ENCODE measurements at regions not wholly inside any gene's neighbourhood (a gene's known extent, or its start where the extent isn't known, plus 50 kb on each side); places are given as distances from the start of the nearest gene placed in this dataset.
"Not testable (repeated sequence)": the region's sequence is repeated elsewhere in the genome, so short reads cannot be mapped to it uniquely, and the experiment has no call there.

DNA sequence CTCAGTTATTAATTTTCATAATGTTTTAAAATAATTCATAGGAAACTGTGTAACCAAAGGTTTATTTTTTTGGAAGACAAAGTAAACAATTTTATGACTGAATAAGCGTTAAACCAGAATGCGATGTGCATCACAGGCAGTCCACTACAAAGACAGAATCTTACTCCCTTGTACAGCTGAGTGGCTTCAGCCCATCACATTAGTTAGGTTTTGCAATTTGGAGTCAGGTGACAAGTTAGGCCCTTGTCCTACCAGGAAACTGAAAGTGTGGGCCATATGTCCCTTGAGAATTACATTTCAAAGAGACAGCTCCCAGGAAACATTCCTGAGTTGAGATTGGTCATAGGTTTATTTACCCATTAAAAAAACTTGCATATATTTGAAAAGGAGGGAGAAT lies 156.3 kb downstream of the MEX3B start:
- TF ChIP-seq, protein P1, sequence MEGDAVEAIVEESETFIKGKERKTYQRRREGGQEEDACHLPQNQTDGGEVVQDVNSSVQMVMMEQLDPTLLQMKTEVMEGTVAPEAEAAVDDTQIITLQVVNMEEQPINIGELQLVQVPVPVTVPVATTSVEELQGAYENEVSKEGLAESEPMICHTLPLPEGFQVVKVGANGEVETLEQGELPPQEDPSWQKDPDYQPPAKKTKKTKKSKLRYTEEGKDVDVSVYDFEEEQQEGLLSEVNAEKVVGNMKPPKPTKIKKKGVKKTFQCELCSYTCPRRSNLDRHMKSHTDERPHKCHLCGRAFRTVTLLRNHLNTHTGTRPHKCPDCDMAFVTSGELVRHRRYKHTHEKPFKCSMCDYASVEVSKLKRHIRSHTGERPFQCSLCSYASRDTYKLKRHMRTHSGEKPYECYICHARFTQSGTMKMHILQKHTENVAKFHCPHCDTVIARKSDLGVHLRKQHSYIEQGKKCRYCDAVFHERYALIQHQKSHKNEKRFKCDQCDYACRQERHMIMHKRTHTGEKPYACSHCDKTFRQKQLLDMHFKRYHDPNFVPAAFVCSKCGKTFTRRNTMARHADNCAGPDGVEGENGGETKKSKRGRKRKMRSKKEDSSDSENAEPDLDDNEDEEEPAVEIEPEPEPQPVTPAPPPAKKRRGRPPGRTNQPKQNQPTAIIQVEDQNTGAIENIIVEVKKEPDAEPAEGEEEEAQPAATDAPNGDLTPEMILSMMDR (conservative IDR thresholded peaks at IDR 0.05), result no peak
- H3K27ac ChIP-seq, result no peak overlapping the region

DNA sequence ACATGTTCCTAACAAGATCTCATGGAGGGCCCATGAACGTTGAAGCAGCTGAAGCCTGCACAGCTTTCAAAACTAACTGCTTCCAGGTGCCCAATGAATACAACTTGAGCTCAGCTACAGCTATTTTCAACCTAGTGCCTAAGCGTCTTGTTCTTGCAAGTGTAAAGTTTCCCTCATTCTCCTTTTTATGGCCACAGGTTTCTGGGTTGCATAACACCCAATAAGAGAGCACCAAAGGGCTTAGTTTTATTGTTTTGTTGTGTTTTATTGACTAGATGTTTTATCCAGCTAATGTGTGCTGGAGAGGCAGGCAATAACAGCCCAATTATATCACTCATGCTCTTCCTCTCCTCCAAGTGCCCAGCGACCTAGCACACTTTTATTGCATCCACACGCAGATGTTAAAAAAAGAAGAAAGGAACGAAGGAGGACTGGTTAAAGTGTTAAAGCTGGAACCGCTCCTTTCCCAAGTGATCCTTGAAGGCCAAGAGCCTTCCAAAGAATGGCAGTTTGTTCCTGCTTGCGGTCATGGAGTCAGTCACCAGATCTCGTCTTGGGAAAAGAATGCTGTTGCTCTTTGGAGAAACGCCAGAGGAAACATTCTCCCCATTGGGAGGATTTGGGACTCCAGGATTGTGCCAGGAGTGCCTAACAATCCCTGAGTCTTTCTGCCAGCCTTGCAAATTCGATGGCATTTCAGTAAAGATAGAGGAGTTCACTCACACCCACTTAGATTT lies 156.9 kb downstream of the MEX3B start:
- no peak overlapping the region for H3K27ac ChIP-seq
- TF ChIP-seq, protein P1 (conservative IDR thresholded peaks at IDR 0.05), result no peak

DNA sequence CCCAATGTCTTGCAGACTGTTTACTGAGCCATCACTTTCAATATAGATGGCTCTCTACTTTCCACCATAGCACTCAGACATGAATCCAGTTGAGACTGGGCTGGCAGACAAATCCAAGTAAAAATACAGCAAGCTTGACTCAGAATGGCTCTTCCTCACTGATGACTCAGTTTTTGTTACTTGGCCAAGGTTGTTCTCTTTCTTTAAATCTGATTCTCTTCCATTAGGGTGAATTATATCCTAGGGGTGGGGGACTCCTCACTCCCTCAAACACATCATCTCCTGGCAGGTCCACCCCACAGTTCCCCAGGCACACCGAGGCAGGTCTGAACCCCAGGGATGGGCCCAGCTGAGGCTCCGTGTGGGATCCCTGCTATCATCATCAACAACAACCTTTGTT lies 157.9 kb downstream of the MEX3B start:
- H3K27ac ChIP-seq, result no peak overlapping the region
- TF ChIP-seq, protein P1 (conservative IDR thresholded peaks at IDR 0.05), result no peak

DNA sequence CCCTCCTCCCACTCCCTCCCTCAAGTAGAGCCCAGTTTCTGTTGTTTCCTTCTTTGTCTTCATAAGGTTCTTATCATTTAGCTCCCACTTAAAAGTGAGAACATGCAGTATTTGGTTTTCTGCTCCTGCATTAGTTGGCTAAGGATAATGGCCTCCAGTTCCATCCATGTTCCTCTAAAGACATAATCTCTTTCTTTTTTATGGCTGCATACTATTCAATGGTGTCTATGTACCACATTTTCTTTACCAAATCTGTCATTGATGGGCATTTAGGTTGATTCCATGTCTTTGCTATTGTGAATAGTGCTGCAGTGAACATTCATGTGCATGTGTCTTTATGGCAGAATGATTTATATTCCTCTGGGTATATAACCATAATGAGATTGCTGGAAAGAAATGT lies 158.6 kb downstream of the MEX3B start:
- not testable (repeated sequence) for H3K27ac ChIP-seq

DNA sequence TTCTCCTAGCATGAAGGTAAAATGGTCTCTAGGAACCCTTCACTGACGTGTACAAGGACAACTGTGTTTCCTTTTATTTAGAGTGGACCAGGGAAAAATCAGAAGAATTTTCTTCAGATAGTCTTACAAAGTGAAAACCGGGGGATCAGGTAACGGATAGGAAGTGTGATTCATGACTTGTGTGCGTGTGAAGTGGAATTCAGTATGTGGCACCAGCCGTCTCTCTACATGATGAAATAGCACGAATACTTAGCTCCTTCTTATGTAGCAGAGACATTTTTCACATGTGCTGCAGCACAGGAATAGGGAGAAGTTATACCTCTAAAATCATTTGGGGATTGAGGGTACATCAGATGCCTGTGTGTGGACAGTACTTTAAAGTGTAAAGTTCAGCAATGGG lies 159.2 kb downstream of the MEX3B start:
- no peak overlapping the region for H3K27ac ChIP-seq
- TF ChIP-seq, protein P1 (conservative IDR thresholded peaks at IDR 0.05), result no peak

DNA sequence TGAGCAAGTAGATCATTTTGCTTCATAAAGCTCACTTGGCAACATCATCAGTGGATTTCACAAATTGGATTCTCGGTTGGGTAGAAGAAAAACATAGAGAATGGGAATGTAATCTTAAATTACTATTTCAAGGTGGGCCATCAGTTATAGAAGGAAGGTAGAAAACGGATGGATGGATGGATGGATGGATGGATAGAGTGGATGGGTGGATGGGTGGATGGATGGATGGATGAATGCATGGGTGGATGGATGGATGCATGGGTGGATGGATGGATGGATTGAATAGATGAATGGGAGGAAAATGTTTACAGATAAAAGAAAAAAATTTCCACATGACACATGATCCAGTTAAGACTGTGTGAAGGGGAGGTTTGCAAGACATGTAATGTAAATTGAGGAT lies 159.7 kb downstream of the MEX3B start:
- no peak overlapping the region for H3K27ac ChIP-seq
- TF ChIP-seq, protein P1 (conservative IDR thresholded peaks at IDR 0.05), result no peak

DNA sequence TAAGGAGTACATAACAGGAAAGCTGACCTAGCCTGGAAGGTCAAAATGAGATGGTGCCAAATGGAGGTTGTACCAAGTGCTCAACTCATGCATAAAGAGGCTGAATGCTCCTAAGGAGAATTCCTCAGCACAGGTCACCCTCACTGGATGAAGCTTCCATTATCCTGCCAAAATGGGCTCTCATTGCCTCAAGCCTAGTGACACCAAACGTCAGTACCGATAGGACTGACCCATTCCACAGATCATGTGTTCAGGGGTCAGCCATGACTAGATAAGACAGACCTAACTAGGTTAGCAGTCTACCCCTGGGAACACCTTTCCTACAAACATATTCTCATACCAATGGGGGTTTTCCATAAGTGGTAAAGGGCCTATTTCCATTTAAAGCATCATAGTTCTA lies 160.7 kb downstream of the MEX3B start:
- TF ChIP-seq, protein P1 (conservative IDR thresholded peaks at IDR 0.05), result no peak
- no peak overlapping the region for H3K27ac ChIP-seq

DNA sequence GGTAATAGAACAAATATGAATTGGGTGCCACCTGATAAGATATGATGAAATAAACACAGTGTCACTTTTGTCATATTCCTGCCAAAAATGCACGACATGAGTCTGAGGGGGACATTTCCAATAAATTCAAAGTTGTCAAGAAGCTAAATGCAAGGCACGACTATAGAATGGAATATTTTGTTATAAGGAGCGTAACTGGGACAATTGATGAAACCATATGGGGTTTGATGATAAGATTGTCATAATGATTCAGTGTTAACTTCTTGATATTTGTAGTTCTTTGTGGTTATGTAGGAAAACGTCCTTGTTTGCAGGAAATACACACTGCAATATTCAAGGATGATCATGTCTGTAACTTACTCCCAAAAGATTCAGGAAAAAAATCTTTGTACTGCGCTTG lies 163.3 kb downstream of the MEX3B start:
- TF ChIP-seq, protein P1 (conservative IDR thresholded peaks at IDR 0.05), result no peak
- no peak overlapping the region for H3K27ac ChIP-seq
